Parathyroid adenoma (tissue), 2 donors: ENCODE measurements at regions not wholly inside any gene's neighbourhood (a gene's known extent, or its start where the extent isn't known, plus 50 kb on each side); places are given as distances from the start of the nearest gene placed in this dataset.
"Not testable (repeated sequence)": the region's sequence is repeated elsewhere in the genome, so short reads cannot be mapped to it uniquely, and the experiment has no call there.

Source experiments
- H2AFZ ChIP-seq: fragments of 300-600 bp; sonication (generic); one replicate; pipeline ENCODE4 v1.7.0; 2017; ENCODE audit warnings: antibody characterized with exemption, mild to moderate bottlenecking
- H3K27ac ChIP-seq: fragments of 300-600 bp; sonication (generic); one replicate; pipeline ENCODE4 v1.7.0; 2017
- H3K27me3 ChIP-seq: fragments of 300-600 bp; sonication (generic); one replicate; pipeline ENCODE4 v1.7.0; 2017; ENCODE audit warnings: low read length; ENCODE audit not compliant: control insufficient read depth, insufficient read depth
- H3K36me3 ChIP-seq: fragments of 300-600 bp; sonication (generic); one replicate; pipeline ENCODE4 v1.7.0; 2017; ENCODE audit warnings: low read length; ENCODE audit not compliant: control insufficient read depth, insufficient read depth
- H3K4me1 ChIP-seq: fragments of 300-600 bp; sonication (generic); one replicate; pipeline ENCODE4 v1.7.0; 2017; ENCODE audit warnings: control low read depth
- H3K4me2 ChIP-seq: fragments of 300-600 bp; sonication (generic); one replicate; pipeline ENCODE4 v1.7.0; 2017; ENCODE audit warnings: low read length
- H3K4me3 ChIP-seq: fragments of 300-600 bp; sonication (generic); one replicate; pipeline ENCODE4 v1.7.0; 2017; ENCODE audit warnings: low read depth, low read length
- H3K79me2 ChIP-seq: fragments of 300-600 bp; sonication (generic); one replicate; pipeline ENCODE4 v1.7.0; 2017; ENCODE audit warnings: control low read depth
- H3K9ac ChIP-seq: fragments of 300-600 bp; sonication (generic); one replicate; pipeline ENCODE4 v1.7.0; 2017; ENCODE audit warnings: mild to moderate bottlenecking
- H3K9me3 ChIP-seq: fragments of 300-600 bp; sonication (generic); one replicate; pipeline ENCODE4 v1.7.0; 2017; ENCODE audit warnings: low read length; ENCODE audit not compliant: control insufficient read depth
- TF ChIP-seq, protein P1 (sequence below): fragments of 300-600 bp; sonication (generic); IDR thresholded peaks from one replicate; pipeline ENCODE4 v1.7.0; 2017; ENCODE audit warnings: antibody characterized with exemption, mild to moderate bottlenecking
- donor health status: primary hyperparathyroidism.

DNA sequence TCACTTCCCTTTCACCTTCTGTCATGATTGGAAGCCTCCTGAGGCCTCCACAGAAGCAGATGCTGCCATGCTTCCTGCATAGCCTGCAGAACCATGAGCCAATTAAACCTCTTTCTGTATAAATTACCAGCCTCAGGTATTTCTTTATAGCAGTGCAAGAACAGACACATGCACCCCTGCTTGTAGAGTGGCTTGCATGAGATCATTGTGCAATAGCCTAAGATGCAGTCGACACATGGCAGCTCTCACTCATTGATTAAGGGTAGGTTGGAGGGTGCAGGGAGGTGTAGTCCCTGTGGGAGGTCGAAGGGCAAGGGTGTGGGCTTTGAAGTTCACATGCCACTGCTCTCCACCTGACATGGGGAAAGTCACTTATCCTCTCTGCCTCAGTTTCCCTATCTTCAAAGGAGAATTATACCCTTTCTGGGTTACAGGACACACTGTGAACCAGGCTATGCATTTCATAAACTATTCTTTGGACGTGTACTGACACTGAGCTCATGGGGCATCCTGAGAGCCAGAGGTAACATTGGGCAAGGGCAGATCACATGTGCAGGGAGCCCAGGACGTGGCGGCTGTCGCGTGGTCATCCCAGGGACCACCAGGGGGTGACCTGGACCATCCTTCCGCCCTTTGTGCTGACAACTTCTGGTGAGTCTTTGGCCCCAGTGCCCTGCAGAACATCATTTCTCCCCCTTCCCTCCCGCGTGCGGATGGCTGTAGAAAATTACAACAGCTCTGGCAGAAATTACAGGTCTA lies 69.2 kb upstream of the SHANK2 start:
- Histone ChIP-seq H3K27ac (no peak overlapping the region), H3K4me3 (no peak overlapping the region), H3K27me3 (no peaks in the 10 kb centered on the region), H3K9ac (no peak overlapping the region), H2AFZ (no peak overlapping the region), H3K4me2 (no peak overlapping the region), H3K9me3 (no peaks in the 10 kb centered on the region), H3K79me2 (no peaks in the 10 kb centered on the region), H3K4me1 (no peaks in the 10 kb centered on the region), H3K36me3 (no peaks in the 10 kb centered on the region)
- TF ChIP-seq, protein P1, sequence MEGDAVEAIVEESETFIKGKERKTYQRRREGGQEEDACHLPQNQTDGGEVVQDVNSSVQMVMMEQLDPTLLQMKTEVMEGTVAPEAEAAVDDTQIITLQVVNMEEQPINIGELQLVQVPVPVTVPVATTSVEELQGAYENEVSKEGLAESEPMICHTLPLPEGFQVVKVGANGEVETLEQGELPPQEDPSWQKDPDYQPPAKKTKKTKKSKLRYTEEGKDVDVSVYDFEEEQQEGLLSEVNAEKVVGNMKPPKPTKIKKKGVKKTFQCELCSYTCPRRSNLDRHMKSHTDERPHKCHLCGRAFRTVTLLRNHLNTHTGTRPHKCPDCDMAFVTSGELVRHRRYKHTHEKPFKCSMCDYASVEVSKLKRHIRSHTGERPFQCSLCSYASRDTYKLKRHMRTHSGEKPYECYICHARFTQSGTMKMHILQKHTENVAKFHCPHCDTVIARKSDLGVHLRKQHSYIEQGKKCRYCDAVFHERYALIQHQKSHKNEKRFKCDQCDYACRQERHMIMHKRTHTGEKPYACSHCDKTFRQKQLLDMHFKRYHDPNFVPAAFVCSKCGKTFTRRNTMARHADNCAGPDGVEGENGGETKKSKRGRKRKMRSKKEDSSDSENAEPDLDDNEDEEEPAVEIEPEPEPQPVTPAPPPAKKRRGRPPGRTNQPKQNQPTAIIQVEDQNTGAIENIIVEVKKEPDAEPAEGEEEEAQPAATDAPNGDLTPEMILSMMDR, result no peak

- H3K4me3 ChIP-seq, result no peak overlapping the region
- H3K27ac ChIP-seq, result no peak overlapping the region
- no peak overlapping the region for H3K9ac ChIP-seq
- H2AFZ ChIP-seq, result no peak overlapping the region
- TF ChIP-seq, protein P1, result no peak
- no peaks in the 10 kb centered on the region for H3K27me3 ChIP-seq
- no peaks in the 10 kb centered on the region for H3K9me3 ChIP-seq
- no peak overlapping the region for H3K4me2 ChIP-seq
- H3K4me1 ChIP-seq, result no peaks in the 10 kb centered on the region
- H3K79me2 ChIP-seq, result no peaks in the 10 kb centered on the region
- no peaks in the 10 kb centered on the region for H3K36me3 ChIP-seq
Measured at GRCh38 chr11:71316701-71317100, 64.3 kb upstream of the SHANK2 start.

GRCh38 chr11:71312616-71313015 lies 60.2 kb upstream of the SHANK2 start:
- not testable (repeated sequence) for H3K79me2 ChIP-seq, H3K4me1 ChIP-seq, H2AFZ ChIP-seq, H3K4me2 ChIP-seq, H3K9me3 ChIP-seq, H3K4me3 ChIP-seq, H3K9ac ChIP-seq, H3K27me3 ChIP-seq, H3K36me3 ChIP-seq, H3K27ac ChIP-seq

- H2AFZ ChIP-seq, result no peak overlapping the region
- TF ChIP-seq, protein P1, result no peak
- no peaks in the 10 kb centered on the region for H3K27me3 ChIP-seq
Measured at GRCh38 chr11:71311928-71312510, 59.6 kb upstream of the SHANK2 start.

GRCh38 chr11:71311176-71311925 lies 59.0 kb upstream of the SHANK2 start:
- H3K27me3 ChIP-seq, result no peaks in the 10 kb centered on the region
- no peak overlapping the region for H3K4me2 ChIP-seq
- H3K4me1 ChIP-seq, result no peaks in the 10 kb centered on the region
- no peak overlapping the region for H3K27ac ChIP-seq
- no peaks in the 10 kb centered on the region for H3K79me2 ChIP-seq
- TF ChIP-seq, protein P1, result no peak
- H3K9ac ChIP-seq, result no peak overlapping the region
- no peak overlapping the region for H3K4me3 ChIP-seq
- no peak overlapping the region for H2AFZ ChIP-seq
- no peaks in the 10 kb centered on the region for H3K9me3 ChIP-seq
- H3K36me3 ChIP-seq, result no peaks in the 10 kb centered on the region

More at GRCh38 chr11:71311928-71312510, 59.6 kb upstream of the SHANK2 start:
- Histone ChIP-seq H3K4me3 (no peak overlapping the region), H3K9ac (no peak overlapping the region), H3K4me2 (no peak overlapping the region), H3K4me1 (no peaks in the 10 kb centered on the region), H3K36me3 (no peaks in the 10 kb centered on the region), H3K9me3 (no peaks in the 10 kb centered on the region), H3K79me2 (no peaks in the 10 kb centered on the region), H3K27ac (no peak overlapping the region)
